ENCODE measurements at regions not wholly inside any gene's neighbourhood (a gene's known extent, or its start where the extent isn't known, plus 50 kb on each side); places are given as distances from the start of the nearest gene placed in this dataset.

DNA sequence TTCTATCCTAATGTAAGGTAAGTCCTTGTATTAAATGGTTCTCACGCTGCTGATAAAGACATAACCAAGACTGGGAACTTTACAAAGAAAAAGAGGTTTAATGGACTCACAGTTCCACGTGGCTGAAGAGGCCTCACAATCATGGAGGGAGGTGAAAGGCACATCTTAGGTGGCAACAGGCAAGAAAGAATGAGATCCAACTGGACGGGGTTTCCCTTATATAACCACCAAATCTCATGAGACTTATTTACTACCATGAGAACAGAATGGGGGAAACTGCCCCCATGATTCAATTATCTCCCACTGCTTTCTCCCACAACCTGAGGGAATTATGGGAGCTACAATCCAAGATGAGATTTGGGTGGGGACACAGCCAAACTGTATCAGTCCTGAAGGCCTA, 136.6 kb downstream of the HTR1B start:
- Histone ChIP-seq H3K4me3 (no peak overlapping the region), H3K27me3 (no peaks in the 10 kb centered on the region), H3K27ac (no peak overlapping the region), H3K36me3 (no peaks in the 10 kb centered on the region), H3K9me3 (no peaks in the 10 kb centered on the region), H3K4me1 (no peaks in the 10 kb centered on the region)
- 83 to 88% methylated on average over 3 of the region's 3 CpGs for WGBS, 2 donors
- no peak for DNase-seq (ENCODE audit: low spot score in 2 of 2)
- TF ChIP-seq CTCF (IDR thresholded peaks at IDR 0.05), result no peak
- no peak for TF ChIP-seq EP300 (IDR thresholded peaks at IDR 0.05)
- no peak for TF ChIP-seq POLR2A (IDR thresholded peaks at IDR 0.05)

- H3K4me1 ChIP-seq, result no peaks in the 10 kb centered on the region
- no peak for DNase-seq (ENCODE audit: low spot score in 2 of 2)
- H3K9me3 ChIP-seq, result no peaks in the 10 kb centered on the region
- no peak overlapping the region for H3K4me3 ChIP-seq
- H3K27ac ChIP-seq, result no peak overlapping the region
- H3K27me3 ChIP-seq, result no peaks in the 10 kb centered on the region
- no peaks in the 10 kb centered on the region for H3K36me3 ChIP-seq
- no peak for TF ChIP-seq EP300 (IDR thresholded peaks at IDR 0.05)
- no peak for TF ChIP-seq POLR2A (IDR thresholded peaks at IDR 0.05)
- TF ChIP-seq CTCF (IDR thresholded peaks at IDR 0.05), result no peak
- 86 to 94% methylated on average over 3 of the region's 3 CpGs for WGBS, 2 donors
These were observed 137.3 kb downstream of the HTR1B start for GRCh38 chr6:77326029-77326428.

GRCh38 chr6:77324866-77325265, 138.4 kb downstream of the HTR1B start:
- Histone ChIP-seq H3K27me3 (no peaks in the 10 kb centered on the region), H3K4me1 (no peaks in the 10 kb centered on the region), H3K36me3 (no peaks in the 10 kb centered on the region), H3K9me3 (no peaks in the 10 kb centered on the region), H3K27ac (no peak overlapping the region), H3K4me3 (no peak overlapping the region)
- peak in 1 of 2 donors; percentile 48 for DNase-seq (ENCODE audit: low spot score in 2 of 2)
- no peak for TF ChIP-seq CTCF (IDR thresholded peaks at IDR 0.05)
- peak in 1 of 2 donors; percentile 52 for TF ChIP-seq EP300 (IDR thresholded peaks at IDR 0.05)
- no peak for TF ChIP-seq POLR2A (IDR thresholded peaks at IDR 0.05)
- 87 to 91% methylated on average over 1 of the region's 1 CpG for WGBS, 2 donors

DNA sequence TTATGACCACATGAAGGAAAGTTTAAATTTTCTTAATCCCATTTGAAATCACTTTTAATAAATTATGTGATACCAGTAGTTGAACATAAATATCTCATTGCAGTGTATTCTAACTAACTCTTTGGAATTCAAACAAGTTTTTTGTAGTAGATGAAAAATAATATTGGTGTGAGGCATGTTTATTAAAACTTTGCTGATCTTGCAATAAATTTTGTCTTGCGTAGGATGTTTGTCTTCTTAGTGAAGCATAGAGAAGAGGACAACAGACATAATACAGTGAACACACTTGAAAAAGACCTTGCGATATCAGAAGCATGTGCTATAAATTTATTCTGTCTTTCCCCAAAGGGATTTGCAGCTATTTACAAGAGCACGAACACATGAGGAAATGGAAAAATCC, 140.7 kb downstream of the HTR1B start:
- no peaks in the 10 kb centered on the region for H3K36me3 ChIP-seq
- 63 to 72% methylated on average over 3 of the region's 3 CpGs for WGBS, 2 donors
- no peaks in the 10 kb centered on the region for H3K9me3 ChIP-seq
- H3K27ac ChIP-seq, result no peak overlapping the region
- DNase-seq (ENCODE audit: low spot score in 2 of 2), result no peak
- TF ChIP-seq CTCF (IDR thresholded peaks at IDR 0.05) (no peak), EP300 (IDR thresholded peaks at IDR 0.05) (no peak), POLR2A (IDR thresholded peaks at IDR 0.05) (no peak)
- no peaks in the 10 kb centered on the region for H3K27me3 ChIP-seq
- no peaks in the 10 kb centered on the region for H3K4me1 ChIP-seq
- no peak overlapping the region for H3K4me3 ChIP-seq

DNA sequence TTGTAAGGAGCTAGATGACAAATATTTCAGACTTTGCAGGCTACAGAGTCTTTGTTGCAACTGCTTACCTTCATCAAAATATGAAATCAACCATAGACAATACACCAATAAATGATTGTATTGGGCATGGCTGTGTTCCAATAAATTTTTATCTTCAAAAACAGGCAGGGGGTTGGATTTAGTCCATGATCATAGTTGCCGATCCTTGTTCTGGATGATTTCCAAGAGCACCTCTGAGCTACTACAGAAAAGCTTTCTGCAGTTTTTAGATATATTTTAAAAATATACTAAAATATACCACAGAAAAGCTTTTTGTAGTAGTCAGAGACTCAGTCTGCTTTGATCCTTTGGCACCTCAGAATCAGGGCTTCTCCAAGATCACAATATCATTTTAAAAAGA, 145.0 kb downstream of the HTR1B start:
- no peak for DNase-seq (ENCODE audit: low spot score in 2 of 2)
- no peaks in the 10 kb centered on the region for H3K4me1 ChIP-seq
- 58 to 63% methylated on average over 1 of the region's 1 CpG for WGBS, 2 donors

More for the DNA sequence above, 145.0 kb downstream of the HTR1B start:
- TF ChIP-seq CTCF (IDR thresholded peaks at IDR 0.05), result no peak
- TF ChIP-seq EP300 (IDR thresholded peaks at IDR 0.05), result no peak
- TF ChIP-seq POLR2A (IDR thresholded peaks at IDR 0.05), result no peak
- no peaks in the 10 kb centered on the region for H3K36me3 ChIP-seq
- H3K4me3 ChIP-seq, result no peak overlapping the region
- no peak overlapping the region for H3K27ac ChIP-seq
- H3K27me3 ChIP-seq, result no peaks in the 10 kb centered on the region
- H3K9me3 ChIP-seq, result no peaks in the 10 kb centered on the region
